Hepatocyte (in vitro differentiated cells): ENCODE measurements at regions not wholly inside any gene's neighbourhood (a gene's known extent, or its start where the extent isn't known, plus 50 kb on each side); places are given as distances from the start of the nearest gene placed in this dataset.

Experiments used
- CTCF ChIP-seq: fragments of 200-600 bp; sonication (generic); IDR thresholded peaks from 2 replicates; pipeline ENCODE4 v1.5.1; 2016; ENCODE audit warnings: antibody characterized with exemption, mild to moderate bottlenecking; ENCODE audit not compliant: poor library complexity
- EZH2 ChIP-seq: fragments of 200-600 bp; sonication (generic); IDR thresholded peaks from 2 replicates; pipeline ENCODE4 v1.6.1; 2016; ENCODE audit warnings: antibody characterized with exemption, mild to moderate bottlenecking, borderline replicate concordance

DNA sequence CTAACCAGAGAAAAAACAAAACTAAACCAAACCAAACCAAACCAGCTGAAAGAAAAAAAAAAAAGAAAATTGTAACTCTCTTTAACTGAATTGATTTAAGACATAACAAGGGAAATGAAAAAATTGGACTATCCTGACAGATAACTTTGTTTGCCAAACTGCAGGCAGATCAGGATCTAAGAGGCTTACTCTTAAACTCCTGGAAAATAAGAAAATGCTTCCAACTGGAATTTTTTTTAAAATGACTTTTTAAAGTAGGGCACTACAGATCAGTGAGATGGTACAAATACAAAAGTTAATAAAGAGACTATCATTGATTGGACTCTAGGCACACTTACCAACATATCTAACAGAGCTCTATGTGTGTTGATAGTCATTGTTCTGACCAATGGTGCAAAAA, 125.5 kb upstream of the KCNJ16 start:
- TF ChIP-seq CTCF = no peak
- no peak for TF ChIP-seq EZH2
